ENCODE measurements at regions not wholly inside any gene's neighbourhood (a gene's known extent, or its start where the extent isn't known, plus 50 kb on each side); places are given as distances from the start of the nearest gene placed in this dataset.
A peak's percentile ranks its signal among the peaks of the same experiment; 100 is the strongest.
"Not testable (repeated sequence)": the region's sequence is repeated elsewhere in the genome, so short reads cannot be mapped to it uniquely, and the experiment has no call there.

DNA sequence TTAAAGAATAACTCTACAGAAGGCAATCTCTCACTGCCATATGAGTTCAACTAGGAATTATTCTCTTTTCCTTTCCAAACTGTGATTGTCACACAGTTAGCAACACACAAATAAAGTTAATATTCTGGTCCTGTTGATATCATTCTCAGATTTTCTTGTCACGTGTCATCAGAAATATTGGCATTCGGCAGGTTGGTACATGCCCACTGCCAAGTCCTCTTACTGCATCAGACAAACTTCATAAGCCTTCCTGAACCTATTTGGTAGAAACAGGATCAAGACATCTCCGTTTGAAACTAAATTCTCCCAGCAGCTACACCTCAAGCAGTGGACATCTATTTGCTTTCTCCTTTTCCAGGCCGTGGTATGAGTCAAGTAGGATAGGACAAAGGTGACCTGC is 177.9 kb upstream of the SOX2 start:
- DNase-seq (ENCODE audit: low read depth), result no peak

DNA sequence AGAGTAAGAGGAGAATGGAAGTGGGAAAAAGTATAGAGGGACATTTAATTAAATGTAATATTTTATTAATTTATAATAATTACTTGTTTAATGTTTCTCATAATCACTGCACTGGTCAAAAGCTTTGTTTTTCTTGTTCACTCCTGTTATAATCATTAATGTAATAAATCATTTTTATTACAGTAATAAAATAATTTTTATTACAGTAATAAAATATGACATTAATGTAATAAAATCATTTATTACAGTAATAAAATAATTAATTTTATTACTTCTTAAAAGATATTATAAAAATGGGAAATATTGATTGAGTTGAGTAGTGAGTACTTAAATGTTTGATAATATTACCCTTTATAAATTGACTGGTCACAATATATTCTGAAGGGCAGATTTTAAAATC is 181.1 kb upstream of the SOX2 start:
- DNase-seq (ENCODE audit: low read depth), result no peak

GRCh38 chr3:181521831-181522230 is 189.9 kb upstream of the SOX2 start:
- no peak for DNase-seq (ENCODE audit: low read depth)

- DNase-seq (ENCODE audit: low read depth), result no peak
Observed at GRCh38 chr3:181518222-181518621, 193.5 kb upstream of the SOX2 start.

GRCh38 chr3:181512787-181513186 is 198.9 kb upstream of the SOX2 start:
- DNase-seq (ENCODE audit: low read depth), result no peak

GRCh38 chr3:181510500-181510899 is 201.2 kb upstream of the SOX2 start:
- DNase-seq (ENCODE audit: low read depth), result no peak

- no peak for DNase-seq (ENCODE audit: low read depth)
Observed at GRCh38 chr3:181497358-181497757, 214.4 kb upstream of the SOX2 start.

- no peak for DNase-seq (ENCODE audit: low read depth)
Observed at GRCh38 chr3:181493423-181493822, 218.3 kb upstream of the SOX2 start.

DNA sequence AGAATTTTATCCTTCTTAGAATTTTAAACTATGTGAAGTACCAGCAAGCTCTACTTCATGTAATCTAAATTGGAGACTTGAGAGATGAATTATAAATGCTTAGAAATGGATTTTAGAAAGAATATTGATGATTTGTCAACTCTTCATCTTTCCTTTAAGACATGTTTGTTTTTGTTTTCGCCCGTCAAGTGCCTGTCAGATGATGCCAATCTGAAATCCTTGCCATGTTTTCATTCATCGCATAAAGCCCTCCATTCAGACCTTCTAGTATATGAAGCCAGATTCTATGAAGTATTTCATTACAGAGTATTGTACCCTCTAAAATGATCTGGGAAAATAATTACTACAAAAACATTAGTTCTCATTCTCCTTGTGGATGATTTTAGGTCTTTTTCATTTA is 223.2 kb upstream of the SOX2 start:
- DNase-seq (ENCODE audit: low read depth), result no peak

GRCh38 chr3:181487236-181487978 is 224.3 kb upstream of the SOX2 start:
- no peak for DNase-seq (ENCODE audit: low read depth)

DNA sequence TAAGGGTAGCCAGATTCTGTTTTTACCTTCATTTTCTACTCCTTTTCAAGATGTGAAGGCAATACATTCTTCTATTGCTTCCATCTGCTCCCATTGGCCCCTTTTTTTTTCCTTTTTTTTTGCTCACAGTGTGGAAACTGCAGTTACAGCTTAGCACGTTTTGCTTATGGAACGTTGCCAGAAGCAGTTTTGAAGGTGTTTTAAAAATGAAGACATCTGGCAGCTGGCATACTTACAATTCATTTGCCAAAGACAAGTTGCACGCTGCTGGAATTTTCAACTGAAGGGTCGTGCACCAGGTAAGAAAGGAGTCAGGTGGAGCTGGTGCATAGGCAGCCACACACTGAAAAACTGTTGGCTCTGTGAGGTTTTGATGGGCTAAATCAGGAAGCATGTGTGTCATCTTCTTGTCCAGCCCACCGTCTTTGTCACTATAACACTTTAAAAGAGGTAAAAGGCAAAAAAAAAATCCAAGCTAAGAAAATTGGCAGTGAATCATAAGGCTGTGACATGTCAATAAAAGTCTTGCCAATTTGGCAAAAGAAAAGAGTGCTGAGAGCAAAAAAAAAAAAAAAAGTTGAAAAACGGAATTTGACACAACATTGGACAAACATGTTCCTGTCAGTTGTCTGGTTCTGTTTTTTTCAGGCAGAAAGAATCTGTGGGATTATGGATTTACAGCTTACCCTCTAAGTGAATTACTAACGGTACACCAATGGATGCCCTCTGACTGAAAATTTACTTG is 225.4 kb upstream of the SOX2 start:
- no peak for DNase-seq (ENCODE audit: low read depth)

DNA sequence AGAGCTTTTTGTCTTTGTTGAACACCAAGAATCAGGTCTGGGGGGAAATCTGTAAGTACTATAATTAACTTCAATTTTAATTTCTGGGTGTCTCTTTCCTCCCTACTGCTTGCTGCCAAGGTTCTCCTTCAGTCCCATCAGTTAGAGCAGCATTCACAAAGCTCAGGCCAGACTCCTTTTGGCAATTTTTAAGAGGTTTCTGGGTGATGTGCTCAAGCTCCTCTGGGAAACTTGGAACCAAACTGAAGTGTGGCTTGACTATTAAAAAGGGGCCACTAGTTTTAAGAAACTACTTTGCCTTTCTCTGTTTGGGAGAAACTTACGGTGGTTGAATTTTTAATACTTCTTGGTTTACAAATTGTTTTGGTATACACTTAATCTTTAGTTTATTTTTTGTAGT is 227.7 kb upstream of the SOX2 start:
- DNase-seq (ENCODE audit: low read depth), result no peak

GRCh38 chr3:181475146-181475545 is 236.6 kb upstream of the SOX2 start:
- not testable (repeated sequence) for DNase-seq (ENCODE audit: low read depth)

GRCh38 chr3:181470349-181470748 is 241.4 kb upstream of the SOX2 start:
- no peak for DNase-seq (ENCODE audit: low read depth)

DNA sequence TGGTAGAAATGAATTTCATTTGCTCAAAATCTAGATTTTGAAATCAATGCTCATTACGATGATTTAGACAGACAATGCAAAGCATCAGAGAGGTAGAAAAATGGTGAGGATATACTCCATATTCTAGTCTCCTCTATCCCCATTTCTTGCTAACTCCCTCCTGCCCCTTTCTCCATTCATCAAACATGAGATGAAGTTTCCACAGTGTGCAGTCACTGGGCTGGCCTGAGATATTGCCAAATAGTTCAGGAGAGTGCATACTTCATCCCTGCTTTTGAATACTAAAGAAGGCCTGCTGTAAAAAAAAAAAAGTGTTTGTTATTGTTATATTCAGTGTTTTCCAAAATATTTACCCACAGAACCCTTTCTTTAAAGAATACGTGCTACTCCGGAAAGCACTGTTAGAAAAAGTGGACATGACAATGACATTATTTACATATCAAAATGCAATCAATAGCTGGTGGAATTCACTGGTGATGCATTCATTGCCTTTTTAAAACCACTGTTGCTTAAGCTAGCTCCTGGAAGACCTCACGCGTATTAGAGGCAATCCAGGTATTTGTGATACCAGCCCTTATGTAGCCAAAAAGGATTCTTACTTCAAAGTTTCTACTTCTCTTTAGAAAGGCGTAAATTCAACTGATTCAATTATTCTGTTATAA is 247.6 kb upstream of the SOX2 start:
- no peak for DNase-seq (ENCODE audit: low read depth)

- no peak for DNase-seq (ENCODE audit: low read depth)
Observed at GRCh38 chr3:181461381-181461780, 250.3 kb upstream of the SOX2 start.

- DNase-seq (ENCODE audit: low read depth), result no peak
Observed at GRCh38 chr3:181459516-181459915, 252.2 kb upstream of the SOX2 start.

DNA sequence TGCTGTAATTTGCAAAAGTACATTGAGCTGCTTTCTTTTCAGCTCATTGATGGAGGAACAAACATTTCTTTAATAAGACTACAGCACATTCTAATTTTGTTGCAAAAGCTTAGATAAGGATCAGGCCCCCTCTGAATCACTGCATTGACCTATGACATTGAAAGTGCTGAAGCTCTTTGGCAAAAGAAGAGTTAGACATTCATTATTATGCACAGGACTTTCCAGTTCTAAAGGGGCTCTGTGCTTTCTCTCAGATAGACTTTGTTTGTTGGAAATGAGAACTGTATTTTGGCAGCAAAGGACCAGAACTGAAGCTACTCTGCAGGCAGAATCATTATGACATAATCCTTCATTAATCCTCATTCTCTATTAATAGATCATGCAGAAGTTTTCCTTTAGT is 252.9 kb upstream of the SOX2 start:
- peak; percentile 45 for DNase-seq (ENCODE audit: low read depth)

GRCh38 chr3:181457756-181458155 is 254.0 kb upstream of the SOX2 start:
- DNase-seq (ENCODE audit: low read depth), result no peak

DNA sequence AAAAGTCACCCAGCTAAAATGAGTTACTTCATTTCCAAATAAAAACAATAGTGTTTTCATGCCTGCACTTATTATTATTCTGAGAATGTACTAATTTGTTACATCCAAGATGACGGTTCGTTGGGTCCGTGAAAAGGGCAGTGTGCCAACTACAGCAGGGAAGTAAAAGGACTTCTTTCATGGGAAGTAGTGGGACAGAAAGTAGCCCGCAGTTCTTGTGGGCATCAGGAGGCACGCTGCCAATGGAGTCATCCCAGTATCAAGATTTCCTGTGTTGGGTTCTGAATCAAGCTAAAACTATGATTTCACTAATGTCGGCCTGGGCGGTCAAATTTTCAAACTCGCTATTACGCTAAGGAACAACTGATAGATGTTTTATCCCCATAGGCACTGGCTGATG is 254.5 kb upstream of the SOX2 start:
- peak; percentile 64 for DNase-seq (ENCODE audit: low read depth)

- no peak for DNase-seq (ENCODE audit: low read depth)
Observed at GRCh38 chr3:181455276-181455675, 256.4 kb upstream of the SOX2 start.

DNA sequence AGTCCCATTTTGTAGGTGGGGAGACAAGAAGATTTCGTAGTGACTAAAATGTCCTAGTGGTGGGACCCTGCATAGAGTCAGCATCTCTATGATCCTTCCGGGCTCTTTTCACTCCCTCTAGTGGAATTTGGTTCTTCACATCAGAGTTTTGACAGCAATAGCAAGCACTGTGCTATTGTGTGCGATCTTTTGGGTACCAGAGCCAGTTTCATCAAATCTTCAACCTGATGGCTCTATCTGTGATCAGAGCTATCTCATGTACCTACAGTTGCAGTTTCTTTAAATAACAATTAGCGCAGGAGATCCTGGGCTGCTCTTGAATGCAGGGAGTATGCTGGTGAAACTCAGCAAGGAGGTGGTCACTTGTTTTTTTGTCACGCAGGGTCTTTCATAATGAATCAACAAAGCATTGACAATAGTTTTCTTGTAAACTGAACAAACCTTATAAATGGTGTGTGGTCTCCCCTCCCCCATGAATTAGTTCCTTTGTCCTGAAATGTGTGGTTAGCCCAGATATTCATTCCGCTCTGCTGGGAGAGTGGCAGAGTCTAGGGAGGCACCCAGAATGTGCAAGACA is 257.2 kb upstream of the SOX2 start:
- peak; percentile 38 for DNase-seq (ENCODE audit: low read depth)

DNA sequence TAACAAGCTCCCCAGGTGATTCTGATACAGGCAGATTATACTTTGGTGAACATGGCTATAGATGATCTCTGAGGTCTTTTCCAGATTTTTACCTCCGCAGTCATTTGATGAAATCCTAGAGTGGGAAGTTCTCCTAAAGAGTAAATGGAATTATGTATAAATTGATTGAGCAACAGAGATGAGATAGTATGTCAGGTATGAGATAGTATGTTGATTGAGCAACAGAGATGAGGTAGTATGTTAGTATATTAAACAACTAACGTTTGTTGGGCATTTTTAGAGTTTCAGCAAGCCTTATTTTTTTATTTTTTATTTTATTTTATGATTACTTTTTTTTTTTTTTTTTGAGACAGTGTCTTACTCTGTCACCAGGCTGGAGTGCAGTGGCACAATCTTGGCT is 265.0 kb upstream of the SOX2 start:
- no peak for DNase-seq (ENCODE audit: low read depth)

Data from RPMI7951 (cell line).